ENCODE measurements at regions not wholly inside any gene's neighbourhood (a gene's known extent, or its start where the extent isn't known, plus 50 kb on each side); places are given as distances from the start of the nearest gene placed in this dataset.

GRCh38 chr6:105949869-105950268, 136.3 kb upstream of the PRDM1 start:
- CTCF ChIA-PET = no interaction called here
- TF ChIP-seq CTCF (IDR thresholded peaks at IDR 0.05) = no peak
- no peak overlapping the region for H3K4me3 ChIP-seq (ENCODE audit: low read length)
- POLR2A ChIA-PET = interaction anchor here (0.6 kb wide), 1 partner anchor 143 kb away, joined by 4 read pairs; no protein-coding TSS in a partner anchor
- Mint-ChIP-seq H3K9me3 (no peaks in the 10 kb centered on the region), H3K36me3 (ENCODE audit: low read depth) (no peaks in the 10 kb centered on the region), H3K4me1 (ENCODE audit: low read depth) (no peaks in the 10 kb centered on the region), H3K27ac (no peak overlapping the region), H3K4me3 (no peak overlapping the region), H3K27me3 (peaks cover 8% of the 10 kb centered on the region)
- no peak overlapping the region for H3K27ac ChIP-seq (ENCODE audit: low read depth in 1 of 2, low read length in 2 of 2)
- DNase-seq (no peak), ATAC-seq (ENCODE audit: poor library complexity) (no peak)
- no peaks in the 10 kb centered on the region for H3K9me3 ChIP-seq (ENCODE audit: control insufficient read depth in 1 of 2, insufficient read depth in 1 of 2, low read length in 2 of 2)
- no peaks in the 10 kb centered on the region for H3K36me3 ChIP-seq (ENCODE audit: insufficient read depth, low read length)
- H3K27me3 ChIP-seq (ENCODE audit: control insufficient read depth in 1 of 2, insufficient read depth in 2 of 2, low read length in 2 of 2) = no peaks in the 10 kb centered on the region
- H3K4me1 ChIP-seq (ENCODE audit: insufficient read depth, low read length) = no peaks in the 10 kb centered on the region
- intact Hi-C loops (cut with DNase I, micrococcal nuclease) = no loop called here

- H3K27ac Mint-ChIP-seq = no peak overlapping the region
- H3K27me3 Mint-ChIP-seq = no peaks in the 10 kb centered on the region
- ATAC-seq (ENCODE audit: poor library complexity) (no peak), DNase-seq (no peak)
- Histone ChIP-seq H3K27me3 (ENCODE audit: control insufficient read depth in 1 of 2, insufficient read depth in 2 of 2, low read length in 2 of 2) (no peaks in the 10 kb centered on the region), H3K4me1 (ENCODE audit: insufficient read depth, low read length) (no peaks in the 10 kb centered on the region), H3K9me3 (ENCODE audit: control insufficient read depth in 1 of 2, insufficient read depth in 1 of 2, low read length in 2 of 2) (no peaks in the 10 kb centered on the region), H3K4me3 (ENCODE audit: low read length) (no peak overlapping the region), H3K27ac (ENCODE audit: low read depth in 1 of 2, low read length in 2 of 2) (no peak overlapping the region), H3K36me3 (ENCODE audit: insufficient read depth, low read length) (no peaks in the 10 kb centered on the region)
- peaks cover 7% of the 10 kb centered on the region for H3K4me1 Mint-ChIP-seq (ENCODE audit: low read depth)
- no peaks in the 10 kb centered on the region for H3K36me3 Mint-ChIP-seq (ENCODE audit: low read depth)
- H3K9me3 Mint-ChIP-seq = no peaks in the 10 kb centered on the region
- CTCF ChIA-PET = no interaction called here
- no peak overlapping the region for H3K4me3 Mint-ChIP-seq
- POLR2A ChIA-PET = interaction anchor here (0.6 kb wide), 1 partner anchor 35 kb away, joined by 3 read pairs; no protein-coding TSS in a partner anchor
- TF ChIP-seq CTCF (IDR thresholded peaks at IDR 0.05) = no peak
- intact Hi-C loops (cut with DNase I, micrococcal nuclease) = no loop called here
These were observed 142.6 kb upstream of the PRDM1 start for GRCh38 chr6:105943514-105943913.

- H3K4me1 ChIP-seq (ENCODE audit: insufficient read depth, low read length) = no peaks in the 10 kb centered on the region
- H3K36me3 ChIP-seq (ENCODE audit: insufficient read depth, low read length) = no peaks in the 10 kb centered on the region
- ATAC-seq (ENCODE audit: poor library complexity) (no peak), DNase-seq (no peak)
- Mint-ChIP-seq H3K36me3 (ENCODE audit: low read depth) (no peaks in the 10 kb centered on the region), H3K27me3 (no peaks in the 10 kb centered on the region), H3K4me1 (ENCODE audit: low read depth) (peaks cover 7% of the 10 kb centered on the region), H3K9me3 (no peaks in the 10 kb centered on the region), H3K27ac (no peak overlapping the region), H3K4me3 (no peak overlapping the region)
- no peak for TF ChIP-seq CTCF (IDR thresholded peaks at IDR 0.05)
- intact Hi-C loops (cut with DNase I, micrococcal nuclease) = no loop called here
- CTCF ChIA-PET = no interaction called here
- no peak overlapping the region for H3K27ac ChIP-seq (ENCODE audit: low read depth in 1 of 2, low read length in 2 of 2)
- POLR2A ChIA-PET = no interaction called here
- no peak overlapping the region for H3K4me3 ChIP-seq (ENCODE audit: low read length)
- H3K27me3 ChIP-seq (ENCODE audit: control insufficient read depth in 1 of 2, insufficient read depth in 2 of 2, low read length in 2 of 2) = no peaks in the 10 kb centered on the region
- no peaks in the 10 kb centered on the region for H3K9me3 ChIP-seq (ENCODE audit: control insufficient read depth in 1 of 2, insufficient read depth in 1 of 2, low read length in 2 of 2)
These were observed 144.3 kb upstream of the PRDM1 start for GRCh38 chr6:105941621-105942412.
